Skeletal muscle tissue (tissue), 3 donors: ENCODE measurements at regions not wholly inside any gene's neighbourhood (a gene's known extent, or its start where the extent isn't known, plus 50 kb on each side); places are given as distances from the start of the nearest gene placed in this dataset.

Experiments used
- H3K27ac ChIP-seq: one replicate; pipeline ENCODE4 v1.7.0; 2013; ENCODE audit warnings: mild to moderate bottlenecking, low read depth, low read length, inconsistent platforms
- H3K27me3 ChIP-seq, 3 donors: one replicate each; pipeline ENCODE4 v1.7.0; 2013; ENCODE audit warnings: low read length in 3 of 3; ENCODE audit not compliant: control insufficient read depth in 3 of 3, insufficient read depth in 3 of 3
- H3K36me3 ChIP-seq, 3 donors: one replicate each; pipeline ENCODE4 v1.7.0; 2013; ENCODE audit warnings: low read length in 3 of 3; ENCODE audit not compliant: control insufficient read depth in 3 of 3, insufficient read depth in 3 of 3
- H3K4me1 ChIP-seq, 3 donors: one replicate each; pipeline ENCODE4 v1.7.0; 2013; ENCODE audit warnings: low read length in 3 of 3, mild to moderate bottlenecking in 3 of 3; ENCODE audit not compliant: control insufficient read depth in 3 of 3, insufficient read depth in 3 of 3
- H3K4me3 ChIP-seq, 3 donors: one replicate each; pipeline ENCODE4 v1.7.0; 2013; ENCODE audit warnings: low read length in 3 of 3
- H3K9ac ChIP-seq, 3 donors: one replicate each; pipeline ENCODE4 v1.7.0; 2013; ENCODE audit warnings: low read length in 3 of 3, mild to moderate bottlenecking in 3 of 3, moderate library complexity in 2 of 3, low read depth in 1 of 3
- H3K9me3 ChIP-seq, 3 donors: one replicate each; pipeline ENCODE4 v1.7.0; 2013; ENCODE audit warnings: low read length in 3 of 3; ENCODE audit not compliant: control insufficient read depth in 3 of 3
- donor health status: Osteomylitis.

GRCh38 chr10:3228629-3228945 lies 56.0 kb upstream of the PITRM1 start:
- Histone ChIP-seq H3K36me3 (no peaks in the 10 kb centered on the region), H3K9ac (no peak overlapping the region), H3K27ac (no peak overlapping the region), H3K9me3 (no peaks in the 10 kb centered on the region), H3K27me3 (peaks cover 0 to 3% (median 3%) of the 10 kb centered on the region in 3 donors), H3K4me3 (no peak overlapping the region), H3K4me1 (peaks cover 0 to 10% (median 0%) of the 10 kb centered on the region in 3 donors)

- Histone ChIP-seq H3K4me1 (peaks cover 0 to 10% (median 0%) of the 10 kb centered on the region in 3 donors), H3K4me3 (no peak overlapping the region), H3K27me3 (peaks cover 0 to 3% (median 3%) of the 10 kb centered on the region in 3 donors), H3K9ac (no peak overlapping the region), H3K27ac (no peak overlapping the region), H3K36me3 (no peaks in the 10 kb centered on the region), H3K9me3 (no peaks in the 10 kb centered on the region)
Observed at GRCh38 chr10:3226960-3227744, 54.6 kb upstream of the PITRM1 start.

- Histone ChIP-seq H3K9ac (no peak overlapping the region), H3K36me3 (no peaks in the 10 kb centered on the region), H3K4me1 (peaks cover 0 to 10% (median 0%) of the 10 kb centered on the region in 3 donors), H3K27ac (no peak overlapping the region), H3K27me3 (peaks cover 0 to 3% (median 3%) of the 10 kb centered on the region in 3 donors), H3K4me3 (no peak overlapping the region), H3K9me3 (no peaks in the 10 kb centered on the region)
Observed at GRCh38 chr10:3225561-3225960, 53.0 kb upstream of the PITRM1 start.

- no peaks in the 10 kb centered on the region for H3K9me3 ChIP-seq
- H3K9ac ChIP-seq, result no peak overlapping the region
- peaks cover 0 to 10% (median 0%) of the 10 kb centered on the region in 3 donors for H3K4me1 ChIP-seq
- no peak overlapping the region for H3K4me3 ChIP-seq
- H3K27ac ChIP-seq, result no peak overlapping the region
- H3K36me3 ChIP-seq, result no peaks in the 10 kb centered on the region
- H3K27me3 ChIP-seq, result peaks cover 0 to 3% (median 0%) of the 10 kb centered on the region in 3 donors
Observed at GRCh38 chr10:3224241-3224640, 51.7 kb upstream of the PITRM1 start.

- no peak overlapping the region for H3K27ac ChIP-seq
- H3K36me3 ChIP-seq, result no peaks in the 10 kb centered on the region
- H3K4me1 ChIP-seq, result peaks cover 0 to 10% (median 0%) of the 10 kb centered on the region in 3 donors
- H3K4me3 ChIP-seq, result no peak overlapping the region
- no peaks in the 10 kb centered on the region for H3K27me3 ChIP-seq
- no peak overlapping the region for H3K9ac ChIP-seq
- H3K9me3 ChIP-seq, result no peaks in the 10 kb centered on the region
Observed at GRCh38 chr10:3222626-3223025, 50.0 kb upstream of the PITRM1 start.
